GM23248 (cell line): ENCODE measurements at regions not wholly inside any gene's neighbourhood (a gene's known extent, or its start where the extent isn't known, plus 50 kb on each side); places are given as distances from the start of the nearest gene placed in this dataset.

Experiments used
- DNase-seq: peaks from one replicate; pipeline ENCODE4 v3.0.0-alpha.2; 2015
- H2AFZ ChIP-seq: fragments of 200-600 bp; sonication (generic); 2 replicates; pipeline ENCODE4 v1.6.1; 2016; ENCODE audit warnings: antibody characterized with exemption
- H3F3A ChIP-seq: fragments of 200-600 bp; sonication (generic); 2 replicates; pipeline ENCODE4 v1.6.1; 2016; ENCODE audit warnings: mild to moderate bottlenecking, antibody characterized with exemption, mixed run types; ENCODE audit not compliant: insufficient read depth
- H3K27ac ChIP-seq: fragments of 200-600 bp; sonication (generic); 2 replicates; pipeline ENCODE4 v1.5.1; 2016; ENCODE audit warnings: mild to moderate bottlenecking
- H3K27me3 ChIP-seq: fragments of 200-600 bp; sonication (generic); replicated peaks from 2 replicates; pipeline ENCODE4 v1.6.1; 2016; ENCODE audit warnings: mild to moderate bottlenecking; ENCODE audit not compliant: insufficient read depth
- H3K36me3 ChIP-seq: fragments of 200-600 bp; sonication (generic); 2 replicates; pipeline ENCODE4 v1.6.1; 2016; ENCODE audit warnings: low read depth, mild to moderate bottlenecking
- H3K4me1 ChIP-seq: fragments of 200-600 bp; sonication (generic); 2 replicates; pipeline ENCODE4 v1.6.1; 2016; ENCODE audit warnings: mild to moderate bottlenecking; ENCODE audit not compliant: insufficient read depth
- H3K4me2 ChIP-seq: fragments of 200-600 bp; sonication (generic); one replicate; pipeline ENCODE4 v1.6.1; 2016; ENCODE audit warnings: mild to moderate bottlenecking; ENCODE audit not compliant: unreplicated experiment
- H3K4me3 ChIP-seq: fragments of 200-600 bp; sonication (generic); 2 replicates; pipeline ENCODE4 v1.5.1; 2016; ENCODE audit warnings: mild to moderate bottlenecking
- H3K79me2 ChIP-seq: fragments of 200-600 bp; sonication (generic); 2 replicates; pipeline ENCODE4 v1.6.1; 2016; ENCODE audit warnings: mild to moderate bottlenecking; ENCODE audit not compliant: insufficient read depth
- H3K9ac ChIP-seq: fragments of 200-600 bp; sonication (generic); 2 replicates; pipeline ENCODE4 v1.6.1; 2016; ENCODE audit warnings: mild to moderate bottlenecking
- H3K9me2 ChIP-seq: fragments of 200-600 bp; sonication (generic); 2 replicates; pipeline ENCODE4 v1.6.1; 2016; ENCODE audit warnings: mixed run types, mild to moderate bottlenecking, moderate library complexity; ENCODE audit not compliant: insufficient read depth
- H3K9me3 ChIP-seq: fragments of 200-600 bp; sonication (generic); one replicate; pipeline ENCODE4 v1.6.1; 2017; ENCODE audit warnings: low read depth
- H4K20me1 ChIP-seq: fragments of 200-600 bp; sonication (generic); 2 replicates; pipeline ENCODE4 v1.6.0; 2016; ENCODE audit not compliant: insufficient read depth
- EZH2 ChIP-seq: fragments of 200-600 bp; sonication (generic); IDR thresholded peaks from 2 replicates; pipeline ENCODE4 v1.6.1; 2018; ENCODE audit warnings: antibody characterized with exemption, mild to moderate bottlenecking; ENCODE audit not compliant: insufficient read depth, poor library complexity, severe bottlenecking
- EZH2phosphoT487 ChIP-seq: fragments of 200-600 bp; sonication (generic); IDR thresholded peaks from 2 replicates; pipeline ENCODE4 v1.6.1; 2018; ENCODE audit warnings: antibody characterized with exemption, moderate library complexity, mild to moderate bottlenecking, low read depth; ENCODE audit not compliant: insufficient read depth
- WGBS, 2 experiments: methylation state at CpG; one replicate each; pipeline ENCODE4 v1.1.6; 2015 to 2017; ENCODE audit warnings: low lambda C conversion rate in 2 of 2, low coverage in 1 of 2; ENCODE audit errors: missing lambda C conversion rate in 2 of 2; 5-methylcytosine and 5-hydroxymethylcytosine counted together
- in situ Hi-C: fragments of 300-500 bp; cut with MboI; formaldehyde crosslinking; loops from 2 replicates; pipeline ENCODE4 v1.15.0; 2020

GRCh38 chr4:81714291-81714690 lies 242.6 kb upstream of the RASGEF1B start:
- TF ChIP-seq EZH2phosphoT487: no peak
- no peak for TF ChIP-seq EZH2
- no peaks in the 10 kb centered on the region for H3K27me3 ChIP-seq

GRCh38 chr4:81712714-81713113 lies 241.0 kb upstream of the RASGEF1B start:
- Histone ChIP-seq H3K36me3 (no peaks in the 10 kb centered on the region), H3F3A (no peaks in the 10 kb centered on the region), H3K9me3 (no peaks in the 10 kb centered on the region), H3K4me2 (no peak overlapping the region), H3K79me2 (no peaks in the 10 kb centered on the region), H3K27me3 (no peaks in the 10 kb centered on the region), H3K4me3 (no peak overlapping the region), H3K27ac (no peak overlapping the region), H3K9ac (no peak overlapping the region), H4K20me1 (no peaks in the 10 kb centered on the region), H2AFZ (no peak overlapping the region), H3K4me1 (no peaks in the 10 kb centered on the region), H3K9me2 (no peaks in the 10 kb centered on the region)
- TF ChIP-seq EZH2phosphoT487 (no peak), EZH2 (no peak)
- in situ Hi-C loops: no loop called here
- DNase-seq: no peak
- WGBS, 2 experiments: 33 to 47% methylated on average over 2 of the region's 2 CpGs

More at GRCh38 chr4:81714291-81714690, 242.6 kb upstream of the RASGEF1B start:
- Histone ChIP-seq H3K79me2 (no peaks in the 10 kb centered on the region), H3K4me2 (no peak overlapping the region), H3K9me2 (no peaks in the 10 kb centered on the region), H3K4me1 (no peaks in the 10 kb centered on the region), H2AFZ (no peak overlapping the region), H3K9ac (no peak overlapping the region), H3K4me3 (no peak overlapping the region), H3K27ac (no peak overlapping the region), H3K9me3 (no peaks in the 10 kb centered on the region), H3K36me3 (no peaks in the 10 kb centered on the region), H3F3A (no peaks in the 10 kb centered on the region), H4K20me1 (no peaks in the 10 kb centered on the region)
- in situ Hi-C loops: no loop called here
- no peak for DNase-seq
- WGBS, 2 experiments: 46 to 53% methylated on average over 4 of the region's 4 CpGs

GRCh38 chr4:81704461-81704860 lies 232.8 kb upstream of the RASGEF1B start:
- Histone ChIP-seq H3K36me3 (no peaks in the 10 kb centered on the region), H3K4me2 (no peak overlapping the region), H3K27ac (no peak overlapping the region), H2AFZ (no peak overlapping the region), H4K20me1 (no peaks in the 10 kb centered on the region), H3F3A (no peaks in the 10 kb centered on the region), H3K4me1 (no peaks in the 10 kb centered on the region), H3K9ac (no peak overlapping the region), H3K9me2 (no peaks in the 10 kb centered on the region), H3K4me3 (no peak overlapping the region), H3K27me3 (no peaks in the 10 kb centered on the region), H3K9me3 (no peaks in the 10 kb centered on the region), H3K79me2 (no peaks in the 10 kb centered on the region)
- DNase-seq: peak; percentile 2
- no peak for TF ChIP-seq EZH2phosphoT487
- TF ChIP-seq EZH2: no peak
- in situ Hi-C loops: no loop called here
- WGBS, 2 experiments: 0 to 4% methylated on average over 2 of the region's 2 CpGs

- H3F3A ChIP-seq: no peaks in the 10 kb centered on the region
- H3K4me2 ChIP-seq: no peak overlapping the region
- no peaks in the 10 kb centered on the region for H3K79me2 ChIP-seq
- in situ Hi-C loops: no loop called here
- no peaks in the 10 kb centered on the region for H3K9me3 ChIP-seq
- H3K9ac ChIP-seq: no peak overlapping the region
- H3K4me1 ChIP-seq: no peaks in the 10 kb centered on the region
- no peak for DNase-seq
- no peak overlapping the region for H3K27ac ChIP-seq
- no peak for TF ChIP-seq EZH2phosphoT487
- no peaks in the 10 kb centered on the region for H3K27me3 ChIP-seq
- H3K36me3 ChIP-seq: no peaks in the 10 kb centered on the region
- no peak overlapping the region for H2AFZ ChIP-seq
- H3K4me3 ChIP-seq: no peak overlapping the region
- H3K9me2 ChIP-seq: no peaks in the 10 kb centered on the region
- WGBS, 2 experiments: 19 to 24% methylated on average over 4 of the region's 4 CpGs
- H4K20me1 ChIP-seq: no peaks in the 10 kb centered on the region
Observed at GRCh38 chr4:81700189-81700588, 228.5 kb upstream of the RASGEF1B start.

GRCh38 chr4:81698538-81699296 lies 227.0 kb upstream of the RASGEF1B start:
- H3K9ac ChIP-seq: no peak overlapping the region
- no peaks in the 10 kb centered on the region for H3K79me2 ChIP-seq
- no peak overlapping the region for H3K27ac ChIP-seq
- no peak overlapping the region for H3K4me3 ChIP-seq
- DNase-seq: no peak
- no peaks in the 10 kb centered on the region for H3K27me3 ChIP-seq
- no peak for TF ChIP-seq EZH2phosphoT487
- TF ChIP-seq EZH2: no peak
- no peaks in the 10 kb centered on the region for H3K4me1 ChIP-seq
- H3K9me3 ChIP-seq: no peaks in the 10 kb centered on the region
- no peaks in the 10 kb centered on the region for H3F3A ChIP-seq
- no peaks in the 10 kb centered on the region for H3K36me3 ChIP-seq
- in situ Hi-C loops: no loop called here
- H4K20me1 ChIP-seq: no peaks in the 10 kb centered on the region
- H2AFZ ChIP-seq: no peak overlapping the region
- 41 to 46% methylated on average over 6 of the region's 6 CpGs for WGBS, 2 experiments
- H3K9me2 ChIP-seq: no peaks in the 10 kb centered on the region
- H3K4me2 ChIP-seq: no peak overlapping the region
